ENCODE measurements at regions not wholly inside any gene's neighbourhood (a gene's known extent, or its start where the extent isn't known, plus 50 kb on each side); places are given as distances from the start of the nearest gene placed in this dataset.
"Not testable (repeated sequence)": the region's sequence is repeated elsewhere in the genome, so short reads cannot be mapped to it uniquely, and the experiment has no call there.

- DNase-seq (ENCODE audit: low spot score) = no peak
Observed at GRCh38 chr20:12201289-12201991, 283.7 kb downstream of the BTBD3 start.

GRCh38 chr20:12203399-12203798, 285.7 kb downstream of the BTBD3 start:
- no peak for DNase-seq (ENCODE audit: low spot score)

- no peak for DNase-seq (ENCODE audit: low spot score)
Observed at GRCh38 chr20:12203981-12204380, 286.3 kb downstream of the BTBD3 start.

- no peak for DNase-seq (ENCODE audit: low spot score)
Observed at GRCh38 chr20:12207875-12208274, 290.2 kb downstream of the BTBD3 start.

GRCh38 chr20:12210591-12210990, 292.9 kb downstream of the BTBD3 start:
- no peak for DNase-seq (ENCODE audit: low spot score)

- DNase-seq (ENCODE audit: low spot score) = no peak
Observed at GRCh38 chr20:12211361-12211760, 293.7 kb downstream of the BTBD3 start.

- no peak for DNase-seq (ENCODE audit: low spot score)
Observed at GRCh38 chr20:12217382-12217781, 299.7 kb downstream of the BTBD3 start.

- no peak for DNase-seq (ENCODE audit: low spot score)
Observed at GRCh38 chr20:12219798-12220197, 302.1 kb downstream of the BTBD3 start.

GRCh38 chr20:12223057-12223456, 305.4 kb downstream of the BTBD3 start:
- no peak for DNase-seq (ENCODE audit: low spot score)

GRCh38 chr20:12225898-12226297, 308.2 kb downstream of the BTBD3 start:
- no peak for DNase-seq (ENCODE audit: low spot score)

GRCh38 chr20:12229891-12230290, 312.2 kb downstream of the BTBD3 start:
- no peak for DNase-seq (ENCODE audit: low spot score)

- DNase-seq (ENCODE audit: low spot score) = no peak
Observed at GRCh38 chr20:12237772-12238171, 320.1 kb downstream of the BTBD3 start.

GRCh38 chr20:12241065-12241464, 323.4 kb downstream of the BTBD3 start:
- no peak for DNase-seq (ENCODE audit: low spot score)

GRCh38 chr20:12243327-12243726, 325.6 kb downstream of the BTBD3 start:
- no peak for DNase-seq (ENCODE audit: low spot score)

GRCh38 chr20:12248481-12248880, 330.8 kb downstream of the BTBD3 start:
- DNase-seq (ENCODE audit: low spot score) = no peak

GRCh38 chr20:12250661-12251060, 333.0 kb downstream of the BTBD3 start:
- DNase-seq (ENCODE audit: low spot score) = not testable (repeated sequence)

- DNase-seq (ENCODE audit: low spot score) = no peak
Observed at GRCh38 chr20:12252793-12253192, 335.1 kb downstream of the BTBD3 start.

- no peak for DNase-seq (ENCODE audit: low spot score)
Observed at GRCh38 chr20:12255461-12255970, 337.8 kb downstream of the BTBD3 start.

- DNase-seq (ENCODE audit: low spot score) = no peak
Observed at GRCh38 chr20:12256806-12257205, 339.1 kb downstream of the BTBD3 start.

GRCh38 chr20:12262747-12263146, 345.1 kb downstream of the BTBD3 start:
- DNase-seq (ENCODE audit: low spot score) = no peak

- DNase-seq (ENCODE audit: low spot score) = no peak
Observed at GRCh38 chr20:12264711-12265110, 347.0 kb downstream of the BTBD3 start.

GRCh38 chr20:12265662-12266061, 348.0 kb downstream of the BTBD3 start:
- DNase-seq (ENCODE audit: low spot score) = no peak

GRCh38 chr20:12269579-12269978, 351.9 kb downstream of the BTBD3 start:
- DNase-seq (ENCODE audit: low spot score) = no peak

GRCh38 chr20:12270863-12271262, 353.2 kb downstream of the BTBD3 start:
- no peak for DNase-seq (ENCODE audit: low spot score)

Data from ureter (tissue), 1 donor.